Smooth muscle cell (in vitro differentiated cells): ENCODE measurements at regions not wholly inside any gene's neighbourhood (a gene's known extent, or its start where the extent isn't known, plus 50 kb on each side); places are given as distances from the start of the nearest gene placed in this dataset.

Source experiments
- DNase-seq: peaks from one replicate; lab custom pipeline; 2025; ENCODE audit not compliant: unreplicated experiment; lab: John Stamatoyannopoulos, UW
- H2AFZ ChIP-seq: fragments of 200-600 bp; sonication (generic); 2 replicates; pipeline ENCODE4 v1.6.0; 2016; ENCODE audit warnings: antibody characterized with exemption, low read depth, mild to moderate bottlenecking
- H3F3A ChIP-seq: fragments of 200-600 bp; sonication (generic); 2 replicates; pipeline ENCODE4 v1.6.0; 2017; ENCODE audit warnings: antibody characterized with exemption, low read depth
- H3K27ac ChIP-seq: fragments of 200-600 bp; sonication (generic); 2 replicates; pipeline ENCODE4 v1.5.1; 2016; ENCODE audit warnings: low read depth, mild to moderate bottlenecking
- H3K27me3 ChIP-seq: fragments of 200-600 bp; sonication (generic); 2 replicates; pipeline ENCODE4 v1.6.1; 2016; ENCODE audit warnings: low read depth, mild to moderate bottlenecking
- H3K36me3 ChIP-seq: fragments of 200-600 bp; sonication (generic); 2 replicates; pipeline ENCODE4 v1.5.1; 2016; ENCODE audit warnings: low read depth
- H3K4me1 ChIP-seq: fragments of 200-600 bp; sonication (generic); 2 replicates; pipeline ENCODE4 v1.5.1; 2016; ENCODE audit warnings: low read depth
- H3K4me2 ChIP-seq: fragments of 200-600 bp; sonication (generic); 2 replicates; pipeline ENCODE4 v1.6.0; 2016; ENCODE audit warnings: mild to moderate bottlenecking
- H3K4me3 ChIP-seq: fragments of 200-600 bp; sonication (generic); 2 replicates; pipeline ENCODE4 v1.5.1; 2016; ENCODE audit warnings: mild to moderate bottlenecking
- H3K79me2 ChIP-seq: fragments of 200-600 bp; sonication (generic); 2 replicates; pipeline ENCODE4 v1.6.0; 2016; ENCODE audit warnings: low read depth, mild to moderate bottlenecking
- H3K9ac ChIP-seq: fragments of 200-600 bp; sonication (generic); 2 replicates; pipeline ENCODE4 v1.6.0; 2016; ENCODE audit warnings: low read depth
- H3K9me3 ChIP-seq: fragments of 200-600 bp; sonication (generic); replicated peaks from 2 replicates; pipeline ENCODE4 v1.5.1; 2016; ENCODE audit warnings: low read depth
- H4K20me1 ChIP-seq: fragments of 200-600 bp; sonication (generic); 2 replicates; pipeline ENCODE4 v1.6.0; 2016; ENCODE audit warnings: low read depth
- WGBS: methylation state at CpG from one replicate; pipeline ENCODE4 v1.1.7; 2016; ENCODE audit warnings: low lambda C conversion rate; 5-methylcytosine and 5-hydroxymethylcytosine counted together
- TF ChIP-seq, protein P1 (sequence below): fragments of 200-600 bp; sonication (generic); IDR thresholded peaks from 2 replicates; pipeline ENCODE4 v1.5.1; 2017; ENCODE audit warnings: borderline replicate concordance, mild to moderate bottlenecking, antibody characterized with exemption; ENCODE audit not compliant: insufficient read depth, poor library complexity, severe bottlenecking

GRCh38 chr4:167717495-167717894 is 374.8 kb upstream of the ANXA10 start:
- Histone ChIP-seq H3K4me2 (no peak overlapping the region), H3K9ac (no peak overlapping the region), H3K27me3 (no peaks in the 10 kb centered on the region), H2AFZ (no peak overlapping the region), H3F3A (no peaks in the 10 kb centered on the region), H3K36me3 (no peaks in the 10 kb centered on the region), H3K9me3 (no peaks in the 10 kb centered on the region), H3K4me3 (no peak overlapping the region), H3K79me2 (no peaks in the 10 kb centered on the region), H3K27ac (no peak overlapping the region), H3K4me1 (no peaks in the 10 kb centered on the region), H4K20me1 (no peaks in the 10 kb centered on the region)
- TF ChIP-seq, protein P1, sequence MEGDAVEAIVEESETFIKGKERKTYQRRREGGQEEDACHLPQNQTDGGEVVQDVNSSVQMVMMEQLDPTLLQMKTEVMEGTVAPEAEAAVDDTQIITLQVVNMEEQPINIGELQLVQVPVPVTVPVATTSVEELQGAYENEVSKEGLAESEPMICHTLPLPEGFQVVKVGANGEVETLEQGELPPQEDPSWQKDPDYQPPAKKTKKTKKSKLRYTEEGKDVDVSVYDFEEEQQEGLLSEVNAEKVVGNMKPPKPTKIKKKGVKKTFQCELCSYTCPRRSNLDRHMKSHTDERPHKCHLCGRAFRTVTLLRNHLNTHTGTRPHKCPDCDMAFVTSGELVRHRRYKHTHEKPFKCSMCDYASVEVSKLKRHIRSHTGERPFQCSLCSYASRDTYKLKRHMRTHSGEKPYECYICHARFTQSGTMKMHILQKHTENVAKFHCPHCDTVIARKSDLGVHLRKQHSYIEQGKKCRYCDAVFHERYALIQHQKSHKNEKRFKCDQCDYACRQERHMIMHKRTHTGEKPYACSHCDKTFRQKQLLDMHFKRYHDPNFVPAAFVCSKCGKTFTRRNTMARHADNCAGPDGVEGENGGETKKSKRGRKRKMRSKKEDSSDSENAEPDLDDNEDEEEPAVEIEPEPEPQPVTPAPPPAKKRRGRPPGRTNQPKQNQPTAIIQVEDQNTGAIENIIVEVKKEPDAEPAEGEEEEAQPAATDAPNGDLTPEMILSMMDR: no peak
- WGBS: 96% methylated on average over 2 of the region's 2 CpGs
- DNase-seq: no peak

DNA sequence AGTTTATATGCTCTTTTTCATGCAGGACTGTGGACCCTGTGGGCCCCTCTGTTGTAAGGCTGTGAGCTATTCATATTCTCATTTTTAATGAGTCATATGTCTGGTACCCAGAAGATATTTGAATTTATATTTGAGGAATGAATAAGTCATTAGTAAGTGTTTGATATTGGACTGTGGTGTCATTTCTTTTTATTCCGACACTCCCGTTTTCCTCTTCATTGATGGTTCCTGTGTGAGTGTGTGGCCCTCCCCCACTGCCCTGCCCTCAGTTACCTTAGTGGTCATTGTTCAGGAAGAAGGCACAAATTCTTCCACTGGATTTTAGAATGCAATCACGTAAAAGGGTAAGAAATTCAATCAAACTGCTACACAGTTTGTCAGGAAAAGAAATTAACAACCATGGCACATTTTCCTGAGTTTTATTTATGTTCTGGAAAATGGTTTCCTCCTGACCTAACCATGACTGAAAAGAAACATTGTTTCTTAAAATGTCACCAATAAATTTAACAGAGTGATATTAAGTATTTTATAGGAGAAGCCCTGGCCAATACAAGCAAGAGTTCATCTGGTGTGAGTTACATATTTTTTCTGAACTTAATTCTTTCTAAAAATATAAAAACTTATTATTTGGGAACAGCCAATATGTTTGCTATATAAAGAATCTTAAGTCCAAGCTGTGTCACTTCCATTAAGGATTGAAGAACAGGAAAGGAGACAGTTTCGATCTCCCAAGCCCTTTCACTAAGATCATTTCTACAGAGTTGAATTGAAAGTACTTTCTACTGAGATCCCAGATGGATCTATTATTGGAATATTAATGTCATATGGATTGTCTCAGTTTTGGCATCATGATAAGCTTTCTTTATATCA is 370.5 kb upstream of the ANXA10 start:
- 81% methylated on average over 4 of the region's 4 CpGs for WGBS
- H3K9me3 ChIP-seq: no peaks in the 10 kb centered on the region
- H3K4me2 ChIP-seq: no peak overlapping the region
- H3K79me2 ChIP-seq: no peaks in the 10 kb centered on the region
- TF ChIP-seq, protein P1: no peak
- no peaks in the 10 kb centered on the region for H4K20me1 ChIP-seq
- H3K27me3 ChIP-seq: no peaks in the 10 kb centered on the region
- H3K9ac ChIP-seq: no peak overlapping the region
- H3K4me1 ChIP-seq: no peaks in the 10 kb centered on the region
- no peak for DNase-seq
- H3K36me3 ChIP-seq: no peaks in the 10 kb centered on the region
- H2AFZ ChIP-seq: no peak overlapping the region
- H3F3A ChIP-seq: no peaks in the 10 kb centered on the region
- no peak overlapping the region for H3K27ac ChIP-seq
- no peak overlapping the region for H3K4me3 ChIP-seq

DNA sequence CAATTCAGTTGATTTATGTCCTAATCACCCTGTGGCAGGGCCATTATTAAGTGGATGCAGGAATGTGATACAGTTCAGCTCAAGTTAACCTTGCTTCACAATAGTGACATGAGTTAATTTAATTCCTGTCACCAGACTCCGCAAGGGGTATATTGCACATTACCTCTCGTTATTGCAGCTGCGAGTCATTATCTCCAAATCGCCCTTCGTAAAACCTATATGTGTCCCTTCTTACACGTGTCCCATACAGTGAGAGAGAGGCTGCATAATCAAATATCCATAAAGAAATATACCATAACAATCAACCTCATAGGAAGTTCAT is 369.9 kb upstream of the ANXA10 start:
- H2AFZ ChIP-seq: no peak overlapping the region
- H3K9me3 ChIP-seq: no peaks in the 10 kb centered on the region
- no peaks in the 10 kb centered on the region for H3K27me3 ChIP-seq
- H3F3A ChIP-seq: no peaks in the 10 kb centered on the region
- H3K9ac ChIP-seq: no peak overlapping the region
- no peak overlapping the region for H3K4me2 ChIP-seq
- H3K4me1 ChIP-seq: no peaks in the 10 kb centered on the region
- H3K27ac ChIP-seq: no peak overlapping the region
- no peak overlapping the region for H3K4me3 ChIP-seq
- no peaks in the 10 kb centered on the region for H3K36me3 ChIP-seq
- TF ChIP-seq, protein P1: no peak
- no peak for DNase-seq
- H3K79me2 ChIP-seq: no peaks in the 10 kb centered on the region
- WGBS: 91% methylated on average over 6 of the region's 6 CpGs
- H4K20me1 ChIP-seq: no peaks in the 10 kb centered on the region

DNA sequence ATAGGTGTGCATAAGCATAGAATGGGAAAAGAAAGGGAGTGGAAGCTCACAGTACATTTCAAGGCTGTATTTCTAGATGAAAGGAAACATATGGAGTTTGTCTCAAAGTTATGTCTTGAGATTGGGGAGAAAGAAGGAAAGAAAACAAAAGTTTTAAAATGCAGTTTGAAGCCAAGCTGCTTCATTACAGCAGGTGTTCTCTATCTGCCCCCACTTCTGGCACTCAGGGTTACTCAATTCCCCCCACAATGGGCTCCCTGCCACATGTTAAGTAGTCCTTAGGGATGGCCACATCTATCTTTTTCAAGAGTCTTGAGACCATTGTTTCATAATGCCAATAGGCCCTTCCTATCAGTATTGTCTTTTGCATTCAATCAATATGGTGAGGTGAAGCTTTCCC is 367.4 kb upstream of the ANXA10 start:
- TF ChIP-seq, protein P1: no peak
- Histone ChIP-seq H3K9ac (no peak overlapping the region), H3K9me3 (no peaks in the 10 kb centered on the region), H3K36me3 (no peaks in the 10 kb centered on the region), H3K79me2 (no peaks in the 10 kb centered on the region), H3K4me1 (no peaks in the 10 kb centered on the region), H3K4me2 (no peak overlapping the region), H2AFZ (no peak overlapping the region), H3K4me3 (no peak overlapping the region), H4K20me1 (no peaks in the 10 kb centered on the region), H3K27ac (no peak overlapping the region), H3F3A (no peaks in the 10 kb centered on the region), H3K27me3 (no peaks in the 10 kb centered on the region)
- no peak for DNase-seq
